ENCODE measurements at regions not wholly inside any gene's neighbourhood (a gene's known extent, or its start where the extent isn't known, plus 50 kb on each side); places are given as distances from the start of the nearest gene placed in this dataset.
A peak's percentile ranks its signal among the peaks of the same experiment; 100 is the strongest.
"Not testable (repeated sequence)": the region's sequence is repeated elsewhere in the genome, so short reads cannot be mapped to it uniquely, and the experiment has no call there.

DNA sequence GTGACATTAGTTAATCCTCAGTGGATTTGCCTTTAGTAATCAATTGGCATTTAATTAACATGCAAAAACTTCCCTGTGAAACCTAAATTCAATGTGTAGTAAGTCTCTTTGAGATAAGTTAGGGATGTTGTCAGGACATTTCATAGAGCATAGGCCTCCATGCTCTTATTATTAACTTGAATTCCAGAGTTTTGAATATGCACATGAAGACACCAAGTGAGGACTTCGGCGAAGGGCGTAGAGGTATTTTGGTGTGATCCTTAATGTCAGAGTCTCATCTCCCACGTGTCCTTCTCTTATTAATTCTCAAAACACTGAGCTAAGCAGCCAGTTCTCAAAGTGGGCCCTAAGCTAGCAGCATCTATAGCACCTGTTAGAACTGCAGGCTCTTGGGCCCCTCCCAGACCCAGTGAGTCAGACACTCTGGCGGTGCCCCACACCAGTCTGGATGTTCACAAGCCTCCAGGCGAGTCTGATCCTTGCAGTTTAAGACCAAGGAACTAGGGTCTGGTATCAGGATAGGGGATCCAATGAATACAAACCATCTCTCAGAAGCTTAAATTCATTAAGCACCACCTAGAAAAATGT, 292.1 kb downstream of the QKI start:
- no peak for DNase-seq

DNA sequence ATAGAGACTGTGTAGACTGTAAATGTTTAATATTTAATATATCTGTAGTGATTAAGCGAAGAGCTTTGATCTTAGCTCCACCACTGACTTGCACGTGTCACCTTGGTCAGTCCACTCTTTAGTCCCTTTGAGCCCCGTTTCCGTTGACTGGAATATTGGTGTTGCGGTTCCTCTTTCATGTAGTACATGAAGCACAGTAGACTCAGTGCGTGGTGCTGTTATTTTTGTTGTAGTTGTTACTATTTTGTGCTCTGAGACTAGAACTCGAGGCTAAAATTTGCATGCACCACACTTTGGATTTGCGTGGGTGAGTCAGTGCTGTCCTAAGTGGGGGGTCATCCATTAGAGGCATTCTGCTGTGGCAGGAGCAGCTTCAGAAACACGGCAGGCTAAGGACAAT, 291.4 kb downstream of the QKI start:
- no peak for DNase-seq

DNA sequence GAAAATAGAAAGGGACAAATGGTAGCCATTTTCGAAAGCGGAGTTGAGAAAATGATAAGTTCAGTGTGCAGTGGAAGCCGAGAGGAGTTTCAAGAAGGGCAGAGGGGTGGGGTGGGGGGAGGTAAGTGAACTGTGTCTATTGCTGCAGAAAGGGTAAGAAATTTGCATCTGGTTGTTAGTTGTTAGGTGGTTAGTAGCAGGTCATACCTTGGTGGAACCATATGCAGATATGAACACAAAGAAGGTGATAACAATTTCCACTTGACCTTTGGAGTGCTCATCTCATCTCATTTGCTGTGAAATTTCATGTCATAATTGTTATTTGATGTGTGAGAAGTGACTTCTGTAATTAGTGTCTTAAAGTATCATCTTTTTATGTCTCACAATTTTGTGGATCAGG, 288.2 kb downstream of the QKI start:
- DNase-seq, result no peak

DNA sequence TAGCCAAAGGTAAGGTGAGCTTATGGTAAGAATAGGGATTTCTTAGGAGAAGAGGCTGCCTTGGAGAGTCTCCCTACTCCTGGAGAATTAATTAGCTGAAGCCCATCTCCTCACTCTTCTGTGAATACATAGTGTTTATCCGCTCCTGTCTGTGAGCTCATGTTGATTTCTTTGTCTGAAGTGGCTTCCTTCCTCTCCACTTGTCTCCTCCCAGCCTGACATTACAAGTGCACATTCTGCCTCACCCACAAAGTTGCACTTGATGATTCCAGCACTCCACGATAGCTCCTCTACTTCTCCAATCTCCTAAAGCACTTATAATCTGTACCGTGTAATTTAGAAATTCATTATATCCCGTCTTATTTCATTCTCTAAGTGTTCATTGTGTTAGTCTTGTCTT, 287.2 kb downstream of the QKI start:
- no peak for DNase-seq

DNA sequence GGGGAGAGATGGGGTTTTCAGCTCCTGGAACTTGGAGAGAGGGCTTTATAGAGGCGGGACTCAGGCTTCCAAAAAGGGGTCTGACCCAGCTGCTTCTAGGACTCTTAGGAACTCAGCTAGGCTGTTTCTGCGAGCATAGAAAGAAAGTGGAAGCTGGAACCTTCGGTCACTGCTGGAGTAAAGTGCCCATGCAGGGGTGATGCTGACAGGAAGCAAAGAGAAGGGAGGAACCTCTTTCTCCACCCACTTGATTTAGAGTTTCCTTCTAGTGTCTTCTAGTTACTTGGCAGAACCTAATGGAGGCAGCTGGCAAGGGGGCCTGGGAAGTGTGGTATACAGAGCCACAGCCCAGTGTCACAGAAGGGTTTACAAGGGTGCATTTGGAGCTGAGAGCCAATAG, 283.6 kb downstream of the QKI start:
- no peak for DNase-seq

DNA sequence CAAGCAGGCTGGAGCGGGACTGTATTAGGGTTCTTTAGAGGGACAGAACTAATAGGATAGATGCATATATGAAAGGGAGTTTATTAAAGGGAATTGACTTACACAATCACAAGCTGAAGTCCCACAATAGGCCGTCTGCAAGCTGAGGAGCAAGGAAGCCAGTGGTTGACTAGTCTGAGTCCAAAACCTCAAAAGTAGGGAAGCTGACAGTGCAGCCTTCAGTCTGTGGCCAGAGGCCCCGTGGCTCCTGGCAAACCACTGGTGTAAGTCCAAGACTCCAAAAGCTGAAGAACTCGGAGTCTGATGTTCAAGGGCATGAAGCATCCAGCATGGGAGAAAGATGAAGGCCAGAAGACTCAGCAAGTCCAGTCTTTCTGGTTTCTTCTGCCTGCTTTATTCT, 281.8 kb downstream of the QKI start:
- not testable (repeated sequence) for DNase-seq

DNA sequence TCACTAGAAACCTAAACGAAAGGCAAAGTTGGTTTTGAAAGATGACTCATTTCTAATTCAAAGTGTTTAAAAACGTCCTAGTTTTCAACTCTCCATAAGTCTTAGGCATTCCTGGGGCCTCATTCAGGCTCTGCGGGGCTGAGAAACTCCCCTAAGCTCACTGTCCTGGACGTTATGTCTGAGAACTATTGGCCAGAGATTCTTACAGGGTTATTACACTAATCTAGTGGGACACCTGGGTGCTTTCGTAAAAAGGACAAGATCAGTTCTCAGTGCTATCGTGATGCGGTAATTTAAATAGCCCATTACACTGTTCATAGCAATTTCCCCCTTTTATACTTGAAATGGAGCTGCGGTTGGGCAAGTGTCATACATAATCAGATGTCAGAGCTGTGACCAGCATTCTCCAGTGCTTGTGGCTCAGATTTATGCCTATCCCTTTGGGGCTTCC, 280.9 kb downstream of the QKI start:
- DNase-seq, result no peak

DNA sequence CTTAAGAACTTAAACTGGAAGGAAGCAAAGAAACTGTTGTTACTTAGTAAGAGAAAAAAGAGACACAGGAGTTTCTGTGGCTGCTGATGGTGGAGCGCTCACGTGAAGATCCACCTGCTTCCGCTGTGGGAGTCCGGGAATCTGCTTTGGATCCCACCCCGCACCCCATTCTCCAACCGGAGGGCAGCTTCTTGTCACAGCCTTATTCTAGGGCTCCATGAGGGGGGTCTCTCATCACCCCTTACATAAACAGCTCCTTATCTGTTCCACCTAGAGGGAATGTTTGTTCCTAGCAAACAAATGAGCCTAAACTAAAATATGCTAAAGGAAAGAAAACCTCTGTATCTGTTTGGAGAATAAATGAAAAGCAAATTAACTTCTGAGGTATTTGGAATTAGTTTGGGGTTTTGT, 280.5 kb downstream of the QKI start:
- DNase-seq, result no peak

DNA sequence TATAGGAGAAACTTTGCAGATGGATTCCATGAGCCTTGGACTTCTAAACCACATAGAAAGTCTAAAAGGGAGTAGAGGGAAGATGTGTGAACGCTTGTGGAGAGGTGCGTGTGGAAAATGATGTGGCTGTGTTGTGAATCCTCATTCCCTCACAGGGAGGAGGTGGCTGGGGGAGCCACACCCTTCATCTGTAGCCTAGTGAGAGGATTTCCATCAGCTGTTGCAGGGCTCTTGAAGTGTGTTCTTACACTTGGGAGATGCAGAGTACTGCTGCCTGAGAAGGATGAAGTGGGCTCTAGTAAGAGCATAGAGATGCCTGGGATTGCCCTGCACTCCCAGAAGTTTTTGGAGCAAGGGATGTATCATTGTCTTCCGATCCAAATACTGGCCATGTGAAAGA, 279.6 kb downstream of the QKI start:
- no peak for DNase-seq

DNA sequence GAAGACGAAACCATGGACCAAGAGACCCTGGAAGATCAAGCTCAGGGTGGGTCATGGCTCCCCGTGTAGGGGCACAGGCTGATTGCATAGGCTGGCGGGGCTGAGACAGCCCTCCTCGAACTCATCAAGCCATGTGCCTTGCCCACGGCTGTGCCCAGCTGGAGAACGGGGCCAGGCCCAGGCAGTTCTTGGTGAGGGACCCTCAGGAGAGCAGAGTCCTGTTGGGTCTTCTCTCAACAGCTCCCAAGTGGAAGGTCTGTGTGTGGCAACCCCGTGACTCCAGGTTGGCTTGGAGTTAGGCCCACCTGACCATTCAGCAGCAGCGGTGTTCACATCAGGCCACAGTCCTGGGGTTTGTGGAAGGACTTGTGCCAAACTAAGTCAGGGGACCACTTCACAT, 276.5 kb downstream of the QKI start:
- no peak for DNase-seq

DNA sequence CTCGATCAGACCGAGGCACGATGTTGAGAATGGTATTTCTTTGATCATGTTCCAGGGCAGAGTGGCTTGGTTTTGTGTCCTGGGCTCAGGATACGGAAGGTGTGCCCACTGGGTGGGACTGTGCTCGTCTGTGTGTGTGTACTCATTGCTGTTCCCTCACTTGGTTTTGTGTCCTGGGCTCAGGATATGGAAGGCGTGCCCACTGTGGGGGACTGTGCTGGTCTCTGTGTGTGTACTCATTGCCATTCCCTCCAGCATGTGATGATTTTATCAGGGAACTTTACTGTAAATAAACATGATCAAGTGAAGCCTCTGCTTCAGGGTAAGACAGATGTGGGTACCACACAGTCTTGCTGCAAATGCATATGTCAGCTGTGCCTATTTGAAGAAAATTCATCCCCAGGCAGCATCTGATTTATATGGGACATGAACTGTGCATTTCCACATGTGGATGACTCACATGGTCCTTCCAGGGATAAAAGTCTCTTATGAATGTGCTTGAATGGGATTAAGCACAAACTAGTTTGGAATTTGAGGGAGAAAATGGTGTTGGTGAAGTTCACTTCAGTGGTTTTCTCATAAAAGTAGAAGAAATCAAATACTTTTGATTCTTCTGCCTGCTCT, 274.3 kb downstream of the QKI start:
- no peak for DNase-seq

DNA sequence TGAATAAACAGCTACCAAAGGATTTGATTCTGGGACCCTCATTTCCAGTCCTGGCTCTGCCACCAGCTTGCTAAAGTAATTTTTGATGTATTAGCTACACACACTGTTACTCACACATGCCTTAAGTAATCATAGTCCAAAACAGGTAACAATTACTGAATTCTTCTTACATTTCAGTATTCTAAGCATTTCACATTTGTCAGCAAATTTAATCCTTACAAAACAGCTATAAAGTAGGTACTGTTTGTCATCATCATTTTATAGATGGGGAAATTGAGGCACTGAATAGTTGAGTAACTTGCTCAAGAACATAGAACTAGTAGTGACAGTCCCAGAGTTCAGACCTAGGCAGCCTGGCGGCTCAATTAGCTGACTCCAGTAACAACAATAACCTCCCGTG, 272.6 kb downstream of the QKI start:
- DNase-seq, result no peak

DNA sequence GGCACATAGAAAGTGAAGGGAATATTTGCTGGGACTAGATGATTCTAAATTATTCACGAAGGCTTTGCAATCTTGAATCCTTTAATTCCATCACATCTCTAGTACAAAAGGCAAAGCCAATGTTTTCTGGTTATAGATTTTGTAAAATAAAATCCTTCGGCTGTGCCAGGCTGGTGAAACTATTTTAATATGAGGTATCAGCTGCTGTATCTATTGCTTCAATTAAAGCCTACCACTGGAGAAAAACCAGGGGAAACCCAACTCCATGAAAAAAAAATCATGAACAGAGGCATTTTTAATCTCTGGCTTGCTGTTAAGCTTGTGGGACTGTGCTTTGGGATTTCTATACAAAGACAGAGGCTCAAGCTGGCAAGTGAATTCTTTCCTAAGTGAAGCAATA, 271.8 kb downstream of the QKI start:
- no peak for DNase-seq

DNA sequence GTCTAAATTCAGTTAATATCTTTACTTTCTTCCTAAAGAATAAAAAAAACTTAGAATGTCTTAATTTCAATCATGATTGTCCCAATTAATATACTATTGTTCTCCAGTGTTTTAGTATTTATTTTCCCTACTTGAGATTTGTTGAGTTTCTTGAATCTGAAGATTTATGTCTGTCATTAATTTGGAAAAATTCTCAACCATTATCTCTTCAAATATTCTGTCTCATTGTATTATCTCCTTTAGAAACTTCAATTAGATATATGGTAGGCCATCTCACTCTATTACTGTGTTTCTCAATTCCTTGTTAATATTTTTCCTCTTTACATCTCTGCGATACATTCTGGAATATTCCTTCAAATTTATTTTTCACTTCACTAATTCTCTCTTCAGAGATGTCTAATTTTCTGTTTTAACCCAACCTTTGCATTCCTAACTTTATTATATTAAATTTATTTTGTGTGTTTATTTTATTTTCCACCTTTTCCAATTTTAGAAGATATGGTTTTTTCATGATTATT, 268.6 kb downstream of the QKI start:
- no peak for DNase-seq

DNA sequence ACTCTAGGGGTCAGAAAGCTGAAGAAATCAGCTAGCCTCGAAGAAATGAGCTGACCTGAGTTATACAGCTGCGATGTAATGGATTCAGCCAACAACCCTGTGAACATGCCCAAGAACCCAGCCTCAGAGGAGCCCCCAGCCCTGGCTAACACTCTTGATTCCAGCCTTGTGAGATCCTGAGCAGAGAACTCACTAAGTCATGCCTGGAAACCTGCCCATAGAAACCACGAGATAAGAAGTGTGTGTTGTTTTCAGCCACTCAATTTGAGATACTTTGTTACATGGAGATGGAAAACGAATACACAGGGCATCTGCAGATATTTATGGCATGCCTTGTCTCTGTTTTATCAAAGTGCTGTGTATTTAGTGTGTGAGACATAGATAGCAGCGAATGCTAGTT, 265.2 kb downstream of the QKI start:
- no peak for DNase-seq

DNA sequence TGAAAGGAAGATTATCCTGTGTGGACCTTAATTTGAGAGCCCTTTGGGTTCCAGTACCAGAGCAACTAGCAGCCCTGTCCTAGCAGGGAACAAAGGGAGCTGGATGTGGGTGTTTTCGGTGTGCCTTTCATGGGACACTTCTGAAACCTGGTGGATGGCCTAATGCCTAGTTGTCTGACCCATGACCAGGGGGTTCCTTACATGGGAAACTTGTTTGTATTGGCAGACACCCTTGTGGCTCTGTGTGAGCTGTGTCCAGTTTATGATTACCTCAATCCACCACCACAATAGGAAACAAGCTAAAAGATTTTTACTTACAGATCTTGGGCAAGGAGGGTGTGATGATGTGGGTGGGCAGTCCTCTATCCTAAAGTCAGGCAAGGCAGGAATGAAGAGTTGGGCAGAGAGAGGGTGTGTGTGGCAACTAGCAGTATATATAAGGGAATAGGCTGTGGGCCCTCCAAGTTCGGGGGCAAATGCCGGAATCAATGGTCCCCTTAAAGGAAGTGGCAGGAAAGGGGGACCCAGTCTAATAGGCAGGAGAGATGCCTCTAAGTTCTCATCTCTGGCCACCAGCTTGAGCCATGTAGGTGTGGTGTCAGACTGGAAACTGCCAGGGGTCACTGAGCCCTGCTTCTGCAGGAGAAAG, 264.6 kb downstream of the QKI start:
- DNase-seq, result no peak

DNA sequence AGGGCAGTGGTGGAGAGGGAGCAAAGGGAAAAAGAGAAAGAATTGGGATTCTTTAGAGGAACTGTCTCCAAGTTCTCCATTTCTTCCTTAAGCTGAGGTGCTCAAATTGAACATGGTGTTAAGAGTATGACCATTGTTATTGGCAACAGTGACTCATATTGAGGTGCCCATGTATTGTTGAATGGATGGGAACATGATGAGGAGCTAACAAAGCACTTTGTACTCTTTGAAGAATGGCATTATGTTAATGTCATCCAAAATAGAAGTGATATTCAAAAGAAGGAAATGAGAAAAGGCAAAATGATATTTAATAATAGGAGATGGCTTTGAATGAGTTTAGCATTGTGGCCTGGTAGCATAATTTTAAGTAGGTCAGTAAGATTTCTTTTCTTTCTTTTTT, 261.1 kb downstream of the QKI start:
- no peak for DNase-seq

DNA sequence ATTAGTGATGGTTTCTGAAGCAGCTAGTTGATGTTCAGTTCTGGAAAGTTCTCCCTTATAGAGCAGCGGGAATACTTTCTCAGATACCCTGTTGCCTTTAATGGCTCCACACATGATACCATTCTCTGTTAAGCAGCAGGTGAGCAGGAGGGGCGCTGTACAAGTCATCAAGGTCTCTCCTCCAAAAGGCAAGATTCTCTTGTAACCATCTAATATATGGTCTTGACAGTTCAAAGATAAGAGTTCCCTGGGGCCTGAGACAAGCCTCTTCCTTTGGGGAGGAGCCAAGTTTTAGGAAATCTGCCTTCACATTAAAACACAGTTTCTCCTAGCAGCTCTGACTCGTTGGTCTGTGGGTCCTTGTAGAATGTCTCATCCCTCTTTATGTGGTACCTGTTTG, 258.2 kb downstream of the QKI start:
- no peak for DNase-seq

DNA sequence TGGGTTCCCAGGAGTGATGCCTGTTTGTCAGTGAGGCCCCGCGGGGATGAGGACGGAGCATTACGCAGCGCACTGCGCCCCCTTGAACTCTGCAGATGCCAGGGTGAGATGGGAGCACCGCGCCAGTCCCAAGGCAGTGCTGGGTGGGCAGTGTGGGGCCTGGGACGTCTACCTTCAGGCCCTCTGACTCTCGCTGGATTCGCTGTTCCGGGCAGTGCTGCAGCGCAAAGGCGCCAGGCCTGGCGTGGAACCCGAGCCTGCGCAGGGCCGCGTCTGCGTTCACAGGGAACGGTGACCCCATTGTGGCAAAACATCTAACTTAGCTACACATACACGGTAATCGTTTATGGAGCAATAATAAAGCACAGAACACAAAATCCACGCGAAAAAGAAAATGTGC, 257.3 kb downstream of the QKI start:
- no peak for DNase-seq

DNA sequence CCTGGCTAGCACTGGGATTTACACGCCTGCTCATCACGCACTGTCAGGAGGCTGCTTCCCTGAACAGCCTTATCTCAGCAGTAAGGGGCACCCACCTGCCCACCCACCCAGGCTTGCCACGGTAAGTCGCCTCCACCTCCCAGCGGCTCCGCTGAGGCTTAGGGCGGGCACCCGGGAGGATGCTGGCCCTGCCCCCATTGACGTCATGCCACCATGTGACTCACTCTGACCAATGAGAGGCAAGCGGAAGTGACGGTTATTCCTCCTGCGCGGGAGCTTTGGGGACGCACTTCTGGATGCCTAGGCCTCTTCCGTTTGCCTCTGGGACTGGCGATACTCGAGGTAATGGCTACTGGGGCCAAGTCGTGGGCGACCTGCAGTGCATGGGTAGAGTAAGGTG, 256.8 kb downstream of the QKI start:
- DNase-seq, result no peak

DNA sequence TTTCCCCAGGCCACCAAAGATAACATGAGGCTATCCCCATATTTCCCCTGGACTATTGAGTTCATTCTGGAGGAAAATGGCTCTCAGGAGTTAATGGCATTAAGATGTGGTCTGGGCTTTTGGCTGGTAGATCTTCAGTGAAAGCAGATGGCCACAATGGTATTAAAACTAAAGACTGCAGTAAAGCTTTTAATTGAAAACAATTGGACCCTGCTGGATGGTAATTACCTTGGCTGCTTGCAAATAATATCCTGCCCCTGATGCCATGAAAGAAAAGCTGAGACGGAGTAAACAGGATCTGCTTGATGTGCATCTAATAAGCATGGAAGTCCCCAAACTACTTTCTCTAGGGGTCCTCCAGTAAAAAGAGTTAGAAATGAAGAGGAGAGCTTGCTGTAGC, 255.8 kb downstream of the QKI start:
- peak in 1 of 3 experiments; percentile 37 for DNase-seq

DNA sequence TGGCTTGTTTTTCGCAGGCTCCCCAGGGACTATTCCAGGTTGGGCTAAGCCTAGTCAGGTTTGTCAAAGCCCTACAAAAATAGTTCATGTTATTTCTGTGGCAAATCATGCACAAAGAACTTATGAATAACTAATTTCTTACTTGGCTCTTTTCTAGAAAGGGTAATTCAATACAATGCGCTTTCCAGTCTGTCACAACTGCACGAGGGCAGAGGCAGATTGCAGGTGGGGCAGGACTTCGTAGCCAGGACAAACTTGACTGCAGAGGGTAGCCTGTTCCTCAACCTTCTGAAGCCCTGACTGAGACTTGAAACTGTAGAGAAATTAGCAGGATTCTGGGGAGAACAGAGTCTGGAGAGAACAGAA, 253.5 kb downstream of the QKI start:
- DNase-seq, result no peak

DNA sequence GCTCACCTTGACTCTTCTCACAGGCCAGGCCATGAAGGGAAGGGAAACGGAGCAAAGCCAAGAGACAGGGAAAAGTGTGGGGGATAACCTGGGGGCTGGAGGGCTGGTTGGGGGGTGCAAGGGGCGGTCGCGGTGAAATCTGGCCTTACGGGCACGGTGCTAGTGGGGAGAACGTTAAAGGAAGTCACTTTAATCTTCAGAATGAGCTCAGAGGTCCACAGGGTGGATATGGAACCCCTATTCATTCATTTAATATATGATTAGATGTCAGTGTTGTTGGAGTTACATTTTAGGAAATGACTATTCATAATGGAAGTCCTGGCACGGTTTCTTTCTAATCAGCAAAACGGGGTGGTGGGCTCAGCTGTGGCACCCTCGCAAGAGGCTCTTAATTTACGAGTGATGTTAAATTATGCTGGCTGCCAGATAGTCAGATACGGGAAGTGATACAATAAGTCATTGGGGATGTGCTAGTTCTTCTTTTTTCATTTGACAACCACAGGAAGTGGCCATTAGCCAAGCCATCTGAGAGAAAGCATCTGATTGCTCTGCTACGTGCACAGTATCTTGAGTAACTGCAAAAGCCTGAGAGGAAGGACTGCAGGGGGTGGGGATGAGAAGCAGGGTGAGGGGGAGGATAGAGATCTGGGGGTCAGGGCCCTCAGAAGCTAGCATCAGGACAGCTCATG, 253.0 kb downstream of the QKI start:
- DNase-seq, result no peak

DNA sequence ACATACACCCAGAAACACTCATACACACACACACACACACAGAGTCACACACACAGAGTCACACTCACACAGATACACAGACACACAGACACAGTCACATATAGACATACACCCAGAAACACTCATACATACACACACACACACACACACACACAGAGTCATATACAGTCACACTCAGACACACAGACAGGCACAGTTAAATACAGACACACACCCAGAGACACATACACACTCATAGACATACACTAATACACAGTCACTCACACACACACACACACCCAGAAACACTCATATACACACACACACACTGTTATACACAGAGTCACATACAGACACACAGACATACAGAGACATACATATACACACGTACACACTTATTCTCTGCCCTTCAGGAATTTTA, 250.9 kb downstream of the QKI start:
- DNase-seq, result no peak
